IMR-90 (cell line): ENCODE measurements at regions not wholly inside any gene's neighbourhood (a gene's known extent, or its start where the extent isn't known, plus 50 kb on each side); places are given as distances from the start of the nearest gene placed in this dataset.

Source experiments
- ATAC-seq: fragments of 200-7000 bp; cut with Tn5 transposase; 2 replicates; pipeline ENCODE4 v1.9.1; 2020; ENCODE audit warnings: low read depth, mild to moderate bottlenecking, moderate library complexity
- BruUV-seq: library from RNA; stranded (reverse); fragments of 400-500 nt; replicated peaks from 2 replicates; lab custom pipeline; 2021; lab: Mats Ljungman, UMichigan
- CTCF ChIA-PET: fragments of 300-600 bp; formaldehyde crosslinking; extraction: SDS; loops from one replicate; lab custom pipeline; 2021; ENCODE audit warnings: antibody characterized with exemption; lab: Yijun Ruan, JAX
- POLR2A ChIA-PET: fragments of 300-600 bp; sonication (Branson Sonifier 250); formaldehyde crosslinking; loops from one replicate; lab custom pipeline; 2022; ENCODE audit warnings: antibody characterized with exemption; ENCODE audit not compliant: unreplicated experiment; lab: Charles Lee
- DNase-seq: peaks from one replicate; pipeline ENCODE4 v3.0.0; 2013
- H2AFZ ChIP-seq: replicated peaks from 2 replicates; pipeline ENCODE3; 2013; ENCODE audit warnings: low read length, mild to moderate bottlenecking; ENCODE audit not compliant: poor library complexity
- H2AK5ac ChIP-seq: 2 replicates; pipeline ENCODE4 v1.6.1; 2013; ENCODE audit warnings: low read depth, low read length, inconsistent platforms
- H2AK9ac ChIP-seq: replicated peaks from 2 replicates; pipeline ENCODE3; 2013; ENCODE audit warnings: mild to moderate bottlenecking, low read depth, low read length, moderate library complexity; ENCODE audit not compliant: poor library complexity
- H2BK120ac ChIP-seq: 2 replicates; pipeline ENCODE4 v1.6.1; 2013; ENCODE audit warnings: low read depth, low read length, inconsistent platforms
- H2BK15ac ChIP-seq: 3 replicates; pipeline ENCODE4 v1.6.1; 2013; ENCODE audit warnings: low read depth, low read length, inconsistent platforms
- H2BK20ac ChIP-seq: 2 replicates; pipeline ENCODE4 v1.6.1; 2013; ENCODE audit warnings: low read depth, mild to moderate bottlenecking, inconsistent platforms, low read length, moderate library complexity
- H2BK5ac ChIP-seq: 2 replicates; pipeline ENCODE4 v1.6.1; 2013; ENCODE audit warnings: mild to moderate bottlenecking, low read depth, low read length, inconsistent platforms; ENCODE audit not compliant: poor library complexity, severe bottlenecking
- H3K14ac ChIP-seq: replicated peaks from 2 replicates; pipeline ENCODE4 v1.6.1; 2013; ENCODE audit warnings: low read depth, low read length, inconsistent platforms
- H3K18ac ChIP-seq: 2 replicates; pipeline ENCODE4 v1.6.1; 2013; ENCODE audit warnings: low read depth, low read length, control low read depth
- H3K23ac ChIP-seq: 2 replicates; pipeline ENCODE4 v1.6.1; 2013; ENCODE audit warnings: low read depth, low read length, inconsistent platforms
- H3K27ac ChIP-seq: 2 replicates; pipeline ENCODE4 v1.5.1; 2013; ENCODE audit warnings: mild to moderate bottlenecking, control low read depth, low read length; ENCODE audit not compliant: insufficient read depth
- H3K27me3 ChIP-seq: 2 replicates; pipeline ENCODE4 v1.6.1; 2013; ENCODE audit warnings: low read length; ENCODE audit not compliant: control insufficient read depth, insufficient read depth
- H3K36me3 ChIP-seq: 2 replicates; pipeline ENCODE4 v1.6.1; 2013; ENCODE audit warnings: low read length, mixed read lengths; ENCODE audit not compliant: control insufficient read depth, insufficient read depth
- H3K4ac ChIP-seq: 2 replicates; pipeline ENCODE4 v1.6.1; 2013; ENCODE audit warnings: low read depth, low read length, inconsistent platforms
- H3K4me1 ChIP-seq: 2 replicates; pipeline ENCODE4 v1.6.1; 2013; ENCODE audit warnings: low read length, mixed read lengths; ENCODE audit not compliant: control insufficient read depth, insufficient read depth
- H3K4me2 ChIP-seq: 2 replicates; pipeline ENCODE4 v1.6.1; 2013; ENCODE audit warnings: low read depth, mild to moderate bottlenecking, control low read depth, low read length, moderate library complexity
- H3K4me3 ChIP-seq: 2 replicates; pipeline ENCODE4 v1.5.1; 2013; ENCODE audit warnings: low read depth, mild to moderate bottlenecking, control low read depth, low read length, moderate library complexity; ENCODE audit not compliant: insufficient read depth
- H3K56ac ChIP-seq: 2 replicates; pipeline ENCODE4 v1.6.1; 2013; ENCODE audit warnings: low read length, inconsistent platforms; ENCODE audit not compliant: insufficient read depth; ENCODE audit errors: extremely low read depth
- H3K79me1 ChIP-seq, 2 experiments: 2 replicates each; pipeline ENCODE4 v1.6.1; 2013; ENCODE audit warnings: low read length in 2 of 2, inconsistent platforms in 1 of 2, low read depth in 1 of 2
- H3K9ac ChIP-seq: 2 replicates; pipeline ENCODE4 v1.6.1; 2013; ENCODE audit warnings: low read depth, low read length, control low read depth
- H3K9me1 ChIP-seq: 2 replicates; pipeline ENCODE4 v1.6.1; 2013; ENCODE audit warnings: low read length, inconsistent platforms; ENCODE audit not compliant: insufficient read depth
- H3K9me3 ChIP-seq: 2 replicates; pipeline ENCODE4 v1.6.1; 2013; ENCODE audit warnings: low read length; ENCODE audit not compliant: control insufficient read depth, insufficient read depth
- H4K20me1 ChIP-seq: 2 replicates; pipeline ENCODE4 v1.6.1; 2013; ENCODE audit warnings: low read length, inconsistent platforms; ENCODE audit not compliant: insufficient read depth
- H4K5ac ChIP-seq: 2 replicates; pipeline ENCODE4 v1.6.1; 2013; ENCODE audit warnings: mild to moderate bottlenecking, low read depth, low read length, control low read depth
- H4K8ac ChIP-seq, 2 experiments: 2 replicates each; pipeline ENCODE4 v1.6.1; 2013; ENCODE audit warnings: low read depth in 2 of 2, low read length in 2 of 2, control low read depth in 1 of 2, inconsistent platforms in 1 of 2
- H4K91ac ChIP-seq: 2 replicates; pipeline ENCODE4 v1.6.1; 2013; ENCODE audit warnings: low read depth, low read length, inconsistent platforms; ENCODE audit not compliant: insufficient read depth
- BHLHE40 ChIP-seq: fragments of 150-350 bp; IDR thresholded peaks from 2 replicates; pipeline ENCODE4 v1.6.1; 2016; ENCODE audit warnings: mild to moderate bottlenecking, low read depth, low read length
- CEBPB ChIP-seq: IDR thresholded peaks from 2 replicates; pipeline ENCODE4 v1.6.1; 2012; ENCODE audit warnings: low read depth, low read length, improper control_type of control experiment
- CHD1 ChIP-seq: IDR thresholded peaks from 2 replicates; pipeline ENCODE4 v1.6.1; 2012; ENCODE audit warnings: low read depth, low read length, improper control_type of control experiment
- FOS ChIP-seq: fragments of 150-350 bp; IDR thresholded peaks from 2 replicates; pipeline ENCODE4 v1.6.1; 2016; ENCODE audit warnings: low read depth, low read length
- MAFK ChIP-seq: IDR thresholded peaks from 2 replicates; pipeline ENCODE4 v1.6.1; 2012; ENCODE audit warnings: low read depth, low read length, improper control_type of control experiment
- MAZ ChIP-seq: IDR thresholded peaks from 2 replicates; pipeline ENCODE4 v1.6.1; 2012; ENCODE audit warnings: low read depth, mild to moderate bottlenecking, low read length, improper control_type of control experiment, moderate library complexity, borderline replicate concordance
- MXI1 ChIP-seq: IDR thresholded peaks from 2 replicates; pipeline ENCODE4 v1.6.1; 2012; ENCODE audit warnings: low read depth, mild to moderate bottlenecking, low read length, moderate library complexity, borderline replicate concordance
- NFE2L2 ChIP-seq: fragments of 150-350 bp; IDR thresholded peaks from 2 replicates; pipeline ENCODE4 v1.6.1; 2016; ENCODE audit warnings: low read depth, mild to moderate bottlenecking, low read length
- POLR2A ChIP-seq: IDR thresholded peaks from 2 replicates; pipeline ENCODE4 v1.6.1; 2012; ENCODE audit warnings: mild to moderate bottlenecking, low read depth, low read length
- RAD21 ChIP-seq: IDR thresholded peaks from 2 replicates; pipeline ENCODE4 v1.6.1; 2012; ENCODE audit warnings: low read length, improper control_type of control experiment
- RCOR1 ChIP-seq: IDR thresholded peaks from 2 replicates; pipeline ENCODE4 v1.6.1; 2012; ENCODE audit warnings: mild to moderate bottlenecking, low read length, improper control_type of control experiment; ENCODE audit not compliant: insufficient replicate concordance
- RFX5 ChIP-seq: IDR thresholded peaks from 2 replicates; pipeline ENCODE4 v1.8.0; 2012; ENCODE audit warnings: low read depth, mild to moderate bottlenecking, low read length, moderate library complexity
- SMC3 ChIP-seq: fragments of 150-350 bp; IDR thresholded peaks from 2 replicates; pipeline ENCODE4 v1.6.1; 2016; ENCODE audit warnings: low read depth, mild to moderate bottlenecking, antibody characterized with exemption, low read length, moderate library complexity
- USF2 ChIP-seq: fragments of 150-350 bp; IDR thresholded peaks from 2 replicates; pipeline ENCODE4 v1.6.1; 2017; ENCODE audit warnings: mild to moderate bottlenecking, antibody characterized with exemption, low read length, low read depth
- WGBS, 2 experiments: methylation state at CpG; one replicate each; pipeline versions ENCODE4 v1.1.5 to v1.1.7; 2013; ENCODE audit warnings: missing lambda C conversion rate in 2 of 2; ENCODE audit not compliant: insufficient read length in 1 of 2; ENCODE audit errors: extremely low coverage in 2 of 2; 5-methylcytosine and 5-hydroxymethylcytosine counted together
- dilution Hi-C: fragments of 300-500 bp; cut with HindIII; formaldehyde crosslinking; loops from one replicate; pipeline ENCODE4 v1.14.3; 2018; ENCODE audit warnings: low sequenced_read_pairs; ENCODE audit not compliant: unreplicated experiment
- in situ Hi-C: fragments of 300-500 bp; cut with MboI; formaldehyde crosslinking; loops from 3 replicates; pipeline ENCODE4 v1.14.3; 2019; ENCODE audit warnings: low sequenced_read_pairs, inconsistent platforms, mixed read lengths
- intact Hi-C: fragments of 100-400 bp; cut with micrococcal nuclease; formaldehyde crosslinking; loops from 2 replicates; pipeline ENCODE4 v1.10.0; 2022
- TF ChIP-seq, protein P1 (sequence below): conservative IDR thresholded peaks from 2 replicates; pipeline ENCODE4 v1.5.1; 2012; ENCODE audit warnings: mild to moderate bottlenecking, low read depth, low read length, improper control_type of control experiment
- TF ChIP-seq, protein P2 (sequence below): fragments of 150-350 bp; IDR thresholded peaks from 2 replicates; pipeline ENCODE4 v1.6.1; 2016; ENCODE audit warnings: low read depth, mild to moderate bottlenecking, low read length, moderate library complexity, borderline replicate concordance

DNA sequence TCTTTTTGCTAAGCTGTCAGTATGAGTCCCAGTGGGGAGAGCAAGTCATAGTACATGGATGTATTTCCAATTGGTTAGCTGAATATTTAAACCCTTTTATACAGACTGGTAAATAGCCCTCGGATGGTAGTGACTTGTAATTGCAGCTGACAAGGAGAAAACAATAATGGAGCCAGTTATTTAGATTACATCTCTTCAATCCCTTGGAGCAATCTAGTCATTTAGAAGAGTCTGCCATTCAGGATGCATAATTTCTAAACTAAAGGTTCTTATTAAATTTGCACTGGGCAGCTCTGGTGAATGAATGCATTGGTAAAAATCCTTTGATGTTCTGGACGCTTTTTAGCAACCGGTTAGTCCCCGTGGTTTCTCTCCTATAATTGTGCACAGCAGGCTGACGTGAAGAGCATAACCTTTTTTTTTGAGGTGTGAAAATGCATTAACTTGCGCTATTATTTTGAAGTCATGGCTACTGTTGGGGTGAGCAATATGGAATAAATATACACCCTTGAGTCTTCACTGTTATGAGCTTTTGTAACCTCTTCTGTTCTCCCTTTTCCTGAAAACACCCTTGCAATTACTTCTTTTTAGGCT, 158.6 kb upstream of the CD180 start:
- POLR2A ChIA-PET, result no interaction called here
- Histone ChIP-seq H3K9me3 (no peaks in the 10 kb centered on the region), H2BK15ac (no peak overlapping the region), H3K79me1 (no peaks in the 10 kb centered on the region), H4K91ac (no peak overlapping the region), H3K27ac (no peak overlapping the region), H2BK120ac (no peak overlapping the region), H3K9me1 (no peaks in the 10 kb centered on the region), H3K4me3 (no peak overlapping the region), H4K8ac (no peak overlapping the region), H2AK9ac (no peak overlapping the region), H3K14ac (no peak overlapping the region), H3K4ac (no peak overlapping the region), H3K56ac (no peak overlapping the region), H3K9ac (no peak overlapping the region), H2AK5ac (no peak overlapping the region), H3K18ac (no peak overlapping the region), H3K4me2 (no peak overlapping the region), H3K36me3 (no peaks in the 10 kb centered on the region), H2BK5ac (no peak overlapping the region), H3K23ac (no peak overlapping the region), H4K5ac (no peak overlapping the region), H2BK20ac (no peak overlapping the region), H4K20me1 (no peaks in the 10 kb centered on the region), H2AFZ (no peak overlapping the region), H3K4me1 (no peaks in the 10 kb centered on the region), H3K27me3 (peaks cover 5% of the 10 kb centered on the region; the same call in 1 of the 2 replicates)
- intact Hi-C loops (no loop called here), in situ Hi-C loops (no loop called here), dilution Hi-C loops (no loop called here)
- no peak for ATAC-seq
- no CpG with 5 or more reads among the region's 6 CpGs for WGBS, 2 experiments
- DNase-seq, result no peak
- no TSS peak for BruUV-seq
- CTCF ChIA-PET, result interaction anchor here (0.7 kb wide), 1 partner anchor 106 kb away, joined by 3 read pairs; no protein-coding TSS in a partner anchor
- TF ChIP-seq POLR2A (no peak), MAZ (no peak), BHLHE40 (no peak), SMC3 (no peak), FOS (no peak), RCOR1 (no peak), MXI1 (no peak), RFX5 (no peak), RAD21 (no peak), NFE2L2 (no peak), MAFK (no peak), CEBPB (no peak), USF2 (no peak), CHD1 (no peak)
- TF ChIP-seq, protein P1, sequence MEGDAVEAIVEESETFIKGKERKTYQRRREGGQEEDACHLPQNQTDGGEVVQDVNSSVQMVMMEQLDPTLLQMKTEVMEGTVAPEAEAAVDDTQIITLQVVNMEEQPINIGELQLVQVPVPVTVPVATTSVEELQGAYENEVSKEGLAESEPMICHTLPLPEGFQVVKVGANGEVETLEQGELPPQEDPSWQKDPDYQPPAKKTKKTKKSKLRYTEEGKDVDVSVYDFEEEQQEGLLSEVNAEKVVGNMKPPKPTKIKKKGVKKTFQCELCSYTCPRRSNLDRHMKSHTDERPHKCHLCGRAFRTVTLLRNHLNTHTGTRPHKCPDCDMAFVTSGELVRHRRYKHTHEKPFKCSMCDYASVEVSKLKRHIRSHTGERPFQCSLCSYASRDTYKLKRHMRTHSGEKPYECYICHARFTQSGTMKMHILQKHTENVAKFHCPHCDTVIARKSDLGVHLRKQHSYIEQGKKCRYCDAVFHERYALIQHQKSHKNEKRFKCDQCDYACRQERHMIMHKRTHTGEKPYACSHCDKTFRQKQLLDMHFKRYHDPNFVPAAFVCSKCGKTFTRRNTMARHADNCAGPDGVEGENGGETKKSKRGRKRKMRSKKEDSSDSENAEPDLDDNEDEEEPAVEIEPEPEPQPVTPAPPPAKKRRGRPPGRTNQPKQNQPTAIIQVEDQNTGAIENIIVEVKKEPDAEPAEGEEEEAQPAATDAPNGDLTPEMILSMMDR, result no peak
- TF ChIP-seq, protein P2, sequence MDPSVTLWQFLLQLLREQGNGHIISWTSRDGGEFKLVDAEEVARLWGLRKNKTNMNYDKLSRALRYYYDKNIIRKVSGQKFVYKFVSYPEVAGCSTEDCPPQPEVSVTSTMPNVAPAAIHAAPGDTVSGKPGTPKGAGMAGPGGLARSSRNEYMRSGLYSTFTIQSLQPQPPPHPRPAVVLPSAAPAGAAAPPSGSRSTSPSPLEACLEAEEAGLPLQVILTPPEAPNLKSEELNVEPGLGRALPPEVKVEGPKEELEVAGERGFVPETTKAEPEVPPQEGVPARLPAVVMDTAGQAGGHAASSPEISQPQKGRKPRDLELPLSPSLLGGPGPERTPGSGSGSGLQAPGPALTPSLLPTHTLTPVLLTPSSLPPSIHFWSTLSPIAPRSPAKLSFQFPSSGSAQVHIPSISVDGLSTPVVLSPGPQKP, result no peak
